Osteoblast (primary cell): ENCODE measurements at regions not wholly inside any gene's neighbourhood (a gene's known extent, or its start where the extent isn't known, plus 50 kb on each side); places are given as distances from the start of the nearest gene placed in this dataset.

Experiments used
- DNase-seq: peaks from one replicate; pipeline ENCODE4 v3.0.0; 2011; ENCODE audit warnings: low spot score, mixed read lengths; ENCODE audit not compliant: insufficient read length; ENCODE audit errors: missing footprints
- H2AFZ ChIP-seq: 2 replicates; pipeline ENCODE4 v1.6.0; 2011; ENCODE audit warnings: mild to moderate bottlenecking, low read length
- H3K27ac ChIP-seq: 2 replicates; pipeline ENCODE4 v1.5.1; 2011; ENCODE audit warnings: mild to moderate bottlenecking, low read depth, low read length, moderate library complexity
- H3K27me3 ChIP-seq: 2 replicates; pipeline ENCODE4 v1.6.0; 2012; ENCODE audit warnings: mild to moderate bottlenecking, control low read depth, inconsistent platforms, low read length, moderate library complexity; ENCODE audit not compliant: insufficient read depth
- H3K36me3 ChIP-seq: 2 replicates; pipeline ENCODE4 v1.5.1; 2011; ENCODE audit warnings: mild to moderate bottlenecking, low read length, control low read depth, moderate library complexity; ENCODE audit not compliant: insufficient read depth
- H3K4me1 ChIP-seq: 2 replicates; pipeline ENCODE4 v1.5.1; 2011; ENCODE audit warnings: mild to moderate bottlenecking, low read length, control low read depth, moderate library complexity; ENCODE audit not compliant: insufficient read depth
- H3K4me2 ChIP-seq: 2 replicates; pipeline ENCODE4 v1.6.0; 2011; ENCODE audit warnings: mild to moderate bottlenecking, low read length; ENCODE audit not compliant: insufficient read depth
- H3K4me3 ChIP-seq: fragments of 200-600 bp; sonication (generic); 3 replicates; pipeline ENCODE4 v1.5.1; 2012; ENCODE audit warnings: mild to moderate bottlenecking, low read length, inconsistent platforms; ENCODE audit not compliant: insufficient read depth
- H3K79me2 ChIP-seq: 2 replicates; pipeline ENCODE4 v1.6.0; 2012; ENCODE audit warnings: mild to moderate bottlenecking, low read length, control low read depth, inconsistent platforms; ENCODE audit not compliant: insufficient read depth
- H3K9me3 ChIP-seq: 2 replicates; pipeline ENCODE4 v1.5.1; 2011; ENCODE audit warnings: low read depth, low read length, control low read depth
- H4K20me1 ChIP-seq: 2 replicates; pipeline ENCODE4 v1.6.0; 2012; ENCODE audit warnings: mild to moderate bottlenecking, low read length, control low read depth; ENCODE audit not compliant: insufficient read depth
- TF ChIP-seq, protein P1 (sequence below): IDR thresholded peaks from 2 replicates; pipeline ENCODE4 v1.5.1; 2011; ENCODE audit warnings: mild to moderate bottlenecking, low read depth, low read length, moderate library complexity; ENCODE audit errors: extremely low read depth

DNA sequence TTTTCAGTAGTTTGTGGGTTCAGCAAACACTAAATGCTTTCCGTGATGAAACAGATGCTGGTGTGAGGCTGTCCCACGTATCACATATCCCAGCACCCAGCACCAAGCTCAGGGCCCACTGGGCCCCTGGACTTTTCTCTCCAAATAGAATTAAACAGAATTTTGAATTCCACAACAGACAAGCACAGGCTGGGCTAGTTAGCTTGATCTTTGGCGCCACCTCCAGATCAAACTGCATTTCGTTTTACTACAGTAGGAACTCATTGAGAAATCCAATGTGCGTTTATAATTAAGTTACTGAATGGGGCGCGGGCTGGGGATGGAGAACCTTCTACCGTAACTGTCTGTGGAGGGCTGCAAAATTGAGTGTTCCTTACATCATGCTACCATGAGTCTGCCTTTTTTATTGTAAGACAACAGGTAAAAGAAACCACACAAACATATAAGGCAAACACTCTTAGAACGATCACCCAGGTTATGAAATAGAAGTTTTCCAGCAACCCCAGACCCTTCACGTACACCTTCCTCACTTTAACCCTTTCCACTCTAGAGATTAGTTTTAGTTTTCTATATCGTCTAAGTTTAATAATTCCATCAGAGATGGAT is 107.8 kb downstream of the ZFP64 start:
- H3K79me2 ChIP-seq, result no peaks in the 10 kb centered on the region
- no peak overlapping the region for H2AFZ ChIP-seq
- peaks cover 7% of the 10 kb centered on the region for H3K9me3 ChIP-seq
- no peaks in the 10 kb centered on the region for H3K4me1 ChIP-seq
- H3K4me2 ChIP-seq, result no peak overlapping the region
- H4K20me1 ChIP-seq, result no peaks in the 10 kb centered on the region
- H3K27ac ChIP-seq, result no peak overlapping the region
- no peak overlapping the region for H3K4me3 ChIP-seq
- peak; percentile 91 for DNase-seq
- TF ChIP-seq, protein P1, sequence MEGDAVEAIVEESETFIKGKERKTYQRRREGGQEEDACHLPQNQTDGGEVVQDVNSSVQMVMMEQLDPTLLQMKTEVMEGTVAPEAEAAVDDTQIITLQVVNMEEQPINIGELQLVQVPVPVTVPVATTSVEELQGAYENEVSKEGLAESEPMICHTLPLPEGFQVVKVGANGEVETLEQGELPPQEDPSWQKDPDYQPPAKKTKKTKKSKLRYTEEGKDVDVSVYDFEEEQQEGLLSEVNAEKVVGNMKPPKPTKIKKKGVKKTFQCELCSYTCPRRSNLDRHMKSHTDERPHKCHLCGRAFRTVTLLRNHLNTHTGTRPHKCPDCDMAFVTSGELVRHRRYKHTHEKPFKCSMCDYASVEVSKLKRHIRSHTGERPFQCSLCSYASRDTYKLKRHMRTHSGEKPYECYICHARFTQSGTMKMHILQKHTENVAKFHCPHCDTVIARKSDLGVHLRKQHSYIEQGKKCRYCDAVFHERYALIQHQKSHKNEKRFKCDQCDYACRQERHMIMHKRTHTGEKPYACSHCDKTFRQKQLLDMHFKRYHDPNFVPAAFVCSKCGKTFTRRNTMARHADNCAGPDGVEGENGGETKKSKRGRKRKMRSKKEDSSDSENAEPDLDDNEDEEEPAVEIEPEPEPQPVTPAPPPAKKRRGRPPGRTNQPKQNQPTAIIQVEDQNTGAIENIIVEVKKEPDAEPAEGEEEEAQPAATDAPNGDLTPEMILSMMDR, result peak; percentile 71
- peaks cover 26% of the 10 kb centered on the region for H3K36me3 ChIP-seq
- H3K27me3 ChIP-seq, result no peaks in the 10 kb centered on the region

DNA sequence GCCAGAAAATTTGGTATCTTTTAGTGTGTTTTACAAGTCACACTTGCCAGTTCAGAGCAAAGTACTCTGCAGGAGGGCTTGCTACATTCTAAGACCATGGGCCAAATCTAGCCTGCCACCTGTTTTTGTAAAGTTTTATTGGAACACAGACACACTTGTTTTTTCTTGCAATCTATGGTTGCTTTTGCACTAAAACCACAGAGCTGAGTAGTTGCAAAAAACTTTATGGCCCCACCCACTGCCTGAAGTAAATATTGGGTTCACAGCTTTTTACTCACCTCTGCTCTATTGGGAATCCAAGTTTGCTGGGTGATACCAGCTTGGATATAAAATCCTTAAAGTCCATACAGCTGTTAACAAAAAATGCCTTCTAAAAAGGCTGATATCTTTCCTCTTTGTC is 109.0 kb downstream of the ZFP64 start:
- no peak overlapping the region for H2AFZ ChIP-seq
- no peaks in the 10 kb centered on the region for H3K4me1 ChIP-seq
- H3K36me3 ChIP-seq, result peaks cover 15% of the 10 kb centered on the region
- H3K4me2 ChIP-seq, result no peak overlapping the region
- H3K27ac ChIP-seq, result no peak overlapping the region
- TF ChIP-seq, protein P1, result no peak
- H3K9me3 ChIP-seq, result peaks cover 7% of the 10 kb centered on the region
- DNase-seq, result peak; percentile 69
- H3K4me3 ChIP-seq, result no peak overlapping the region
- no peaks in the 10 kb centered on the region for H3K27me3 ChIP-seq
- H4K20me1 ChIP-seq, result no peaks in the 10 kb centered on the region
- no peaks in the 10 kb centered on the region for H3K79me2 ChIP-seq

DNA sequence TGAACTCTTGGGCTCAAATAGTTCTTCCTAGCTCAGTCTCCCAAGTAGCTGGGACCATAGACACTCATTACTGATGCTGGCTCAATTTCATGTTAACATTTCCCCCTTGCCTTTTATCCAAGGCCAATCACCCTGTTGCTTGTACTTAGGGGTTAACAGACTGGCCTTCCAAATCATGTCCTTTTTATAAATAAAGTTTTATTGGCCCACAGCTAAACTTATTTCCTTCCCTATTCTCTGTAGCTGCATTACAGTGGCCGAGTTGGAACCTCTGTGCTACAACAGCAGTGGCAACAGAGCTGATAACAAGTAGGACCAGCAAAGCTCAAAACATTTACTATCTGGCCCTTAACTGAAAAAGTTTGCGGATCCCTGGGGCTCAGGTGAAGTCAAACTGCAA is 109.8 kb downstream of the ZFP64 start:
- Histone ChIP-seq H3K27me3 (no peaks in the 10 kb centered on the region), H3K27ac (no peak overlapping the region), H4K20me1 (no peaks in the 10 kb centered on the region), H3K4me2 (no peak overlapping the region), H2AFZ (no peak overlapping the region), H3K4me3 (no peak overlapping the region), H3K9me3 (peaks cover 1% of the 10 kb centered on the region), H3K36me3 (peaks cover 7% of the 10 kb centered on the region), H3K4me1 (no peaks in the 10 kb centered on the region), H3K79me2 (no peaks in the 10 kb centered on the region)
- no peak for DNase-seq
- TF ChIP-seq, protein P1, result no peak

DNA sequence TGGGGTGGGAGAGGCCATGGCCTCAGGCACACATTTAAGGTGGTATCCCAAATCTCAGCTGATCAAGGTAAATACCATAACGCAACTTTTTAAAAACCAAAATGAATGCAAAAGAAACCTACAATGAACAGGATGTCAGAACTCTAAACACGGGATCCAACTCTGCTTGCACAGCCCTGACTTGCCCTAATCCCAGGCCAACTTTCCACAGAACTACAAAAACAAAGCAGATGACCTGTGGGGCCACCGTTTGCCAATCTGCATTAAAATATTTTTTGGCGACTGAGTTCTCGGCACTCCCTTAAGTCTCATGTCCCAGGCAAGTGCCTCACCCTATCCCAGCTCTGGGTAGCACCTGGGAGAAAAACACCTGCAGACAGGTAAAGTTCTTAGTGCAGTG is 110.5 kb downstream of the ZFP64 start:
- H3K4me1 ChIP-seq, result no peaks in the 10 kb centered on the region
- H4K20me1 ChIP-seq, result no peaks in the 10 kb centered on the region
- no peaks in the 10 kb centered on the region for H3K27me3 ChIP-seq
- TF ChIP-seq, protein P1, result no peak
- DNase-seq, result no peak
- H3K4me3 ChIP-seq, result no peak overlapping the region
- H3K36me3 ChIP-seq, result peaks cover 4% of the 10 kb centered on the region
- H2AFZ ChIP-seq, result no peak overlapping the region
- H3K79me2 ChIP-seq, result no peaks in the 10 kb centered on the region
- no peak overlapping the region for H3K27ac ChIP-seq
- H3K4me2 ChIP-seq, result no peak overlapping the region
- H3K9me3 ChIP-seq, result no peaks in the 10 kb centered on the region
